GM18870 (cell line): ENCODE measurements at regions not wholly inside any gene's neighbourhood (a gene's known extent, or its start where the extent isn't known, plus 50 kb on each side); places are given as distances from the start of the nearest gene placed in this dataset.
"Not testable (repeated sequence)": the region's sequence is repeated elsewhere in the genome, so short reads cannot be mapped to it uniquely, and the experiment has no call there.

Experiments used
- ATAC-seq: cut with Tn5 transposase; IDR thresholded peaks from one replicate; pipeline ENCODE4 v1.9.1; 2021; ENCODE audit warnings: moderate library complexity; ENCODE audit not compliant: unreplicated experiment

DNA sequence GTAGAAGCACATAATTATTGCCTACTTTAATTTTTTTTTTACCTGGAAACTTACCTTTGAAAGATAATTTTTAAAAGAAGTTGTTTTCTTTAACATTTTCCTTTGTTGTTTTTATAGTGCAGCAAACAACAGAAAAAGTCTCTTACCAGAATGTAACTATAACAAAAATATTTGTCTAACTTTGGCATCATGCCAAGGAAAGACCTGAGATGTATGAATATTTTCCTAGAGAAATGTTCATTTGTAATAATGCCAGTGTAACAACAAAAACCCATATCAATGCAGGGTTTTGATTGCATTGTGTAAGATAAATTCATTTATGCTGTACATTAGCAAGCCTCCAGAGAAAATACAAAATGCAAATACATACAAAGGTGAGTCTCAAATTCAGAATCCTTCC is 775.7 kb downstream of the SI start:
- ATAC-seq: no peak

DNA sequence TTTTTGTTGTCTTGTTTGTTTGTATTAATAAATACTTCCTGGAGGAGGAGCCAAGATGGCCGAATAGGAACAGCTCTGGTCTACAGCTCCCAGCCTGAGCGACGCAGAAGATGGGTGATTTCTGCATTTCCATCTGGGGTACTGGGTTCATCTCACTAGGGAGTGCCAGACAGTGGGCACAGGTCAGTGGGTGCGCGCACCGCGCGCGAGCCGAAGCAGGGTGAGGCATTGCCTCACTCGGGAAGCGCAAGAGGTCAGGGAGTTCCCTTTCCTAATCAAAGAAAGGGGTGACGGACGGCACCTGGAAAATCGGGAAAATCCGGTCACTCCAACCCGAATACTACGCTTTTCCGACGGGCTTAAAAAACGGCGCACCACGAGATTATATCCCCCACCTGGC is 786.8 kb downstream of the SI start:
- ATAC-seq: not testable (repeated sequence)

DNA sequence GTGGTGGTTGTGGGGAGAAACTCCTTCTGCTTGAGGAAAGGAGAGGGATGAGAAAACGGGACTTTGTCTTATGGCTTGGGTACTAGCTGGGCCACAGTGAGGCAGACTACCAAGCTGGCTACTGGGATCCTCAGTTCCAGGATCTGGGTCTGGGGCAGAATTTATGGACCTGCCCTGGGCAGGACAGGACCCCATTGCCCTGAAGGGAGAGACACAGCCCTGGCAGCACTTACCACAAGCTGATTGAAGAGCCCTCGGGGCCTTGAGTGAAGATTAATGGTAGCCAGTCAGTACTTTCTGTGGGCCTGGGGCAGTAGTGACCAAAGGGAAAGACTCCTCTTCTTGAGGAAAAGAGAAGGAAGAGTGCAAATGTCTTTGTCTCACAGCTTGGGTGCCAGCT is 799.7 kb downstream of the SI start:
- no peak for ATAC-seq

DNA sequence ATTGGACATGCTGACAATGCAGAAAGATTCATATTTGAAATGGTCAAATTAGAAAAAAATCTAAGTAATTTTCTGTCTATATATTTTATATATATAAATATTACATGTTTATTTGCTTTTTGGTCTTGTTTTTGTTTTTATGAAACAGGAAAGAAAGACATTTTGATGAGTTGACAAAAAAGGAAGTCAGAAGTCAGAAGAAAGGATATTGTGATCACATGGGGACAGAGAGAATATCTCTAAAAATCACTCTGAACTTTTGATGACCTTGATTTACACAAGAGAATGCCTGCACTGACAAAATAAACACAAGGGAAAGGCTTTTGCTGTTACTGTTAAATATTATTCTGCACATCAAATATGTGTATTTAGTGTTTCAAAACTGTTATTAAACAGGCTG is 811.2 kb downstream of the SI start:
- no peak for ATAC-seq

DNA sequence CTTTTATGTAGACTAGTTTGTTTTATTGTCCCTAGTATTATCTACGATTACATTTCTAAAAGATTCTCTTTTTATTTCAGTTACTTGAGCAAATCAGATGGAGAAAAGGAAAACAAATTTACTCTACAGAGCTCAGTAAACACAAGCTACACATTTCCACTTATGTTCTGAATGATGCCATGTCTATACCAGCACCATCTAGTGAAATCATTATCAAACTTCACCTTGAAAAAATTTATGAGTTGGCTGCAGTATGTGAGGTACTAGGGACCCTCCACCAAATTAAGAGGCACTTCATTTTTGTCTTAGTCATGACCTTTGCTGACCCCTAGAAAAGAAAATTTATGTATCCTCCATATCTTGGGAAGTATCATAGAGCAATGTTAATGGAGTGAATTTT is 827.4 kb downstream of the SI start:
- ATAC-seq: no peak

DNA sequence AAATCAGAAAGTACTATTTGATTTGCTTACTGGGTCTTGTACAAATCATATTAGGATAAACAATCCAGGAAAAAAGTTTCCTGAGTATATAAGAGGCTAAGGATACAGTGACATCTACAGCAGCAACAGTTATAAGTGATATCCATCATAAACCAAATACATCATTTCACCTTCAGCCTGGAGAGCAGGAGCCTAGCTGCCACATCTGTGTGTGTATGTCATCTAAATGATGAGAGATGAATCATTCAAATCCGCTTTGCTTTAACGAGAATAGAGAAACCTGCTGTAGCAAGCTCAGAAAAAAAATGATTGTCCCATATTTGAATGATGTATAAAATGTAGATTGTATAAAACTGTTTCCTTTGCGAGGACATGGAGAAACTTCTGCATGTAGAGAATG is 841.4 kb downstream of the SI start:
- ATAC-seq: no peak

DNA sequence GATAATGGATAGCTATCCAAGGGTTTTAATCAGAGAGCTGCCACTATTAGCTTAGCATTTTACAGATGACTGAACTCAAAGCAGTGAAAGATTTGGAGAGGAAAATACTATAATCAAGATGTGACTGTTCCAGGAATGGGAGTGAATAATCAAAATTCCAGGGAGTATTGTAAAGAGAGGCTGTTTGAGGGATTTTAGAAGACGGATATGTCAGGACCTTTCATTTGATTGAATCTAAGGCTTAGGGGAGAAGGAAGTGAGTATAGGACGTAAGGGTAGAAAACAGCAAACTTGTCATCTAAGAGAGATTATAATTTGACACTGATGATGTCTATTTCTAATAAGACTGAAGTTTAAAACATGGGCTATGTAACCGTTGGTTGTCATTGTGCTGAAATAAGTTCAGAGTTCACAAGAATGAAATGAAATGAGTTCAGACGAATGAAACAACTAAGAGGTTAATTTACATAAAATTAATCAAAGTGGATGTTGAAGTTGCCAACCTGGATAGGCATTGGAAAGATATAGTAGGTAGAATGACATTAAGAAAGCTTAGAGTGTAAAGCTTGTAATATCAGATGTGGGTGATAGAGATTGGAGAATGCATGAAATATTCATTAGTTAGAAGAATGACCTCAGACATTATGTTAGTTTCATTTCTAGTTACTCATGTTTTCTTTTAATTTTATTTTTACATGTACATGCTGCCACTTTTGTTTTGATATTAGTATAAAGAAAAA is 842.8 kb downstream of the SI start:
- ATAC-seq: no peak

DNA sequence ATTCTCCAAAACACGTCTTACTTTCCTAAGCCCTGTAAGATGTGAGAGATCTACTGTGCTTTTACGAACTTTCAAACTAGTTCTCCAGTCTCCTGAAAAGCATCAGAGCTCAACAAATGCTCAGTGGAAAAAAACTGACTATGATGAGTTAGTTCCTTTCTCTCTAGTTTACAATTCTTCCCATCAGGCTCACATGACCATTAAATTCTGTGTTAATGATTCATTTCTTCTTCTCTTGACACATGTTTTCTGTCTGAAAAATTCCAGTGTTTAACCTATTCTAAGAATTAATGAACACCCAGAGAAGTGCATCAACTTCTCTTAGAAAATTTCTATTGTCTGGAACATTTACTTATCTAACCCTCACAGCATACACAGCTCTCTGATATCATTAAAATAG is 844.3 kb downstream of the SI start:
- no peak for ATAC-seq

DNA sequence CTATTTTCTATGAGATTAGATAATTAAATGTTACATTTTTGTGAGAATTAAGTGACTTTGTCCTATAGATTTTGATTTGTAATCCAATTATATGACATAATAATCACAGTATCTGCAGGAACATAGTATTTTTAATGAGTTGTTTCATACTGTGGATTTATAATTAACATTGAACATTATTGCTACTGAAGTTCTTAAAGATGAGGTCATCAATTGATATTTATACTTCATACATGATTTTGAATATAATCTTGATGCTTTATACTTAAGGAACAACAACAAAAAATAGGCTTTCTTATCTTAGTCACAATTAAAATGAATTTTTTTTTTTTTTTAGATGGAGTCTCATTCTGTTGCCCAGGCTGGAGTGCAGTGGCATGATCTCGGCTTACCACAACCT is 846.6 kb downstream of the SI start:
- no peak for ATAC-seq

DNA sequence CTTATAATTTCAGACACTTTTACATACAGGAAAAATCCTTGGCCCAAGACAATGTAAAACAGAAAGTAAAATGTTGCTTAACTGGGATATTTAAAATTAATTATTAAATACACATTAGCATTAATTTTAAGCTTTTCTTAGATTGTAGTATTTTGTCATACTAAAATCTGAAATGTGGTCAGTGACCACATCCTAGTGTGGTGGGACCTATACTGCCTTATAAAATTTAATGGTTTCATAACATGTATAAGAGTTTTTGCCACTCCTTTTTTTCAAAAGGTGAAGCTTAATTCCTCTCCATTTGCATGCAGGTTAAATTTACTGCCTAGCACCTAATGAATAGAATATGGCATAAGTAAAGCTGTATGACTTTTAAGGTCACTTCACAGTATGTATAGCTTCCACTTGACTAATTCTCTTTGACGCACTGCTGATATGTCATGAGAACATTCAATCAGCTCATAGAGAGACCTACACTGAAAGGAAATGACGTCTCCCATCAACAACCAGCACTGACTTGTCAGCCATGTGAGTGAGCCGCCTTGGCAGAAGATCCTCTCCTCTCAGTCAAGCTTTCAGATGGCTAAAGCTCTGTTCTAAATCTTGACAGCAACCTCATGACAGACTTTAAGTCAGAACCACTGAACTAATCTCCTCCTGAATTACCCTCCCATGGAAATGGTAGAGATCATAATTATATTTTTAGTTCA is 847.8 kb downstream of the SI start:
- ATAC-seq: no peak

DNA sequence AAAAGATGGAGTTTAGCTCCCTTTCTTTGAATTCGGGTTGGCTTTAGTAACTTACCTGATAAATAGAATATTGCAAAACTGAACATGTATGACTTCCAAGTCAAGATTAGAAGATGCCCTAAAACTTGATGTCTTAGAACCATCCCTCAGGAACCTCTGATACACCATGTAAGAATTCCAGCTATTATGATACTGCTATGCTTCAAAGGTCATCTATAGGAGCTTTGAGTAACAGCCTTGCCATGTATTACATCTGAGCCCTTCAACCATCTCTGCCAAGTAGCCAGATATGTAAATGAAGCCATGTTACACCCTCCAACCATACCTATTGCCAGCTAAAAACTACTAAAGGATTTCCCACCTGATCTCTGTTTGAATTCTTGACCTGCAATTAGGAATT is 854.2 kb downstream of the SI start:
- ATAC-seq: no peak

DNA sequence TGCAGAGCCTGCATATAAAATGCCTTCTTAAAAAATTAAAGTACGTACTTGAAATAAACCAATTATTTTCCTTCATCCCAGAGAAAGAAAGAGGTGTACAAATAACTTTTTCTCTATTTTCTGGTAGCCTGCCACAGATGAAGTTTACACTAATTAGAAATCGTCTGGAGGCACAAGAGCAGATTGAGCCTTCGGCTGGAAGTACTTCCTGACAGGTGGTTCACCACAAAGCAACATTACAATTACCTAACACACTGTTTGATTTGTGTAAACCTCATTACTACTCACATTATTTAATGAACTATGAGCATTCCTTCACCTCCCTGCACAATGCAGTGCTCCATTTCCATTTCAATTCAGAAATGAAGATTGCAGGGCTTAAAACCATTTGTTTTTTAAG is 856.1 kb downstream of the SI start:
- no peak for ATAC-seq

DNA sequence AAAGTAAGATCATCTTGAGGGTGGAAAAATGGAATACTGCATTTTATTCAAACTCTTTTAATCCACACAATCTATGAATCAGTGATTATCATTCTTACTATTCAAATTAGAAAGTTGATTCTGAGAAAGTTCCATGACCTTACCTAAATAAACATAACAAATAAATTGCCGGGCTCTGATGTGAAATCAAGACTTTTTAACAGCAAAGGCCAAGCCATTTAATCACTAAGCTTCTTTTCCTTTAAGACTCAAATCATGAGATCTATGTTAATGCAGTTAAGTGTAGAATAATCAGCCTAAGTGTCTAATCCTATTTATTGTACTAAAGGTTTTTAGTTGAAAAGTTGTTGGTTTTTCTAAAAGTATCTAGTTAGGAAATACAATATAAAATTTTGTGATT is 857.0 kb downstream of the SI start:
- no peak for ATAC-seq

DNA sequence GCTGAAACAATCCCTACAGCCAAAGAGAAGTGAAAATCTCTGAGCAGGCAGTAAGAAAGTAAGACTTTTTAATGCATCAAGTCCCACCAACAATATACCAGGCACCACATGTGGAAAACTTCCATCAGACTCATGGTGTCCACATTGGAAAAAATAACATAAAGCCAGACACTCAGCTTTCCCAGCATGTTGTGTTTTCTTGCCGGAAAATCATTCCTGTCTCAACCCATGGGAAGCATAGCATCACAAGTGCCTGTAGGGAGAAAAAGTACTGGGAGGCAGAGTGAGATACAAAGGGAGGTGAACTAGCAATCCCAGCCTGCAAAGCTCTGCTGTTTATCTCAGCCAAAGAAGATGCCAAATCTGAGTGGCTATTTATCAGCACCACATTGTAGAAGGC is 868.9 kb downstream of the SI start:
- no peak for ATAC-seq

DNA sequence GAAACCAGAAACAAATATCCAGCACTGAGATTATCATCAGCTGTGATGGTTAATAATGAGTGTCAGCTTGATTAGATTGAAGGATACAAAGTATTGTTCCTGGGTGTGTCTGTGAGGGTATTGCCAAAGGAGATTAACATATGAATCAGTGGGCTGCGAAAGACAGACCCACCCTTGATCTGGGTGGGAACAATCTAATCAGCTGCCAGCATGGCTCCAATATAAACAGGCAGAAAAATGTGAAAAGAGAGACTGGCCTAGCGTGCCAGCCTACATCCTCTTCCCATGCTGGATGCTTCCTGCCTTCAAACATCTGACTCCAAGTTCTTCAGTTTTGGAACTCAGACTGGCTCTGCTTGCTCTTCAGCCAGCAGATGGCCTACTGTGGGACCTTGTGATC is 869.5 kb downstream of the SI start:
- ATAC-seq: no peak

DNA sequence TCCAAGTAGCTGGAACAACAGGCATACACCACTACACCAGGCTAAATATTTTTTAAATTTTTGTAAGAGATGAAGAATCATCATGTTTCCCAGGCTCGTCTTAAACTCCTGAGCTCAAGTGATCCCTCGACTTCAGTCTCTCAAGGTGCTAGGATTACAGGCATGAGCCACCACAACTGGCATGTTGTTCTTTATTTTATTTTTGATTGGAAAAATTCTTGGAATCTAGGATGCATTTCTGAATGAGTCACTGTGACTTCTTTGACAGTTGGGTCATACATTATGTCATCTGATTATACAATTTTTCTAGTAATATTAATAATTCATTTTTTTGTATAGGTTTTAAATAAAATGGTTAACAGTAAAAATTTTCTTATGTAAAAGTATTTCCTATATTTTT is 870.2 kb downstream of the SI start:
- no peak for ATAC-seq

DNA sequence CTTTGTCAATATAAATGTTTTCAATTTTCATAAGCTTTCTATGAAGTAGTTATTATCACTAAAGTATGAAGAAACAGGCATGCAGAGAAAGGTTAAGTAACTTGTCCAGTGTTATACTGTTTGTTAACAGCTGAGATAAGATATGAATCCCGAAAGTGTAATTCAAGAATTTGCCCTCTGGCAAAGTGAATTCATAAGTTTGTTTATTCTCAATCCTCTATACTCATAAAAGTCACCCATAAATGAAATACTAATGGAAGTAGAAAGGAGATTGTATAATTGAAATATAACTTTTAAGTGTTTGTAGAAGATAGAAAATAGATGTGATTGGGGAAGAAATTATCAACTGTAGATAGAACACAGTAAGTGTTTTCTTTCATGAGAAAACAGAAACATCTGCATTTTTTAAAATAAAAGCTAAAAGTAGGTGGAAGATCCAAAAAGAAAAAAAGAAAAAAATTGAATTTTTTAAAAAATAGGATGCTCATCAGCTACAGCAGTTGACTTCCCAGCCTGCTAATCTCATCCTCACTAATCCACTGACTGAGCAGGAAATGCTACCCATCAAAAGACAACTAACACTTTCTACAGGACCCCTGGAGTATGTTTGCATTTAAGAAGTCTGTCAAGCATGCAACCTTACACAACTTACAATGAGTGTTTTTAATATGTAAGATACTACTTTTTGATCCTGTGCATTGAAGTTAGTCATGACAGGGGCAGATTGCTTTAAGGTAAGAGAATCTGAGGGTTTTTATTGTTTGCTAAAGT is 878.1 kb downstream of the SI start:
- no peak for ATAC-seq

DNA sequence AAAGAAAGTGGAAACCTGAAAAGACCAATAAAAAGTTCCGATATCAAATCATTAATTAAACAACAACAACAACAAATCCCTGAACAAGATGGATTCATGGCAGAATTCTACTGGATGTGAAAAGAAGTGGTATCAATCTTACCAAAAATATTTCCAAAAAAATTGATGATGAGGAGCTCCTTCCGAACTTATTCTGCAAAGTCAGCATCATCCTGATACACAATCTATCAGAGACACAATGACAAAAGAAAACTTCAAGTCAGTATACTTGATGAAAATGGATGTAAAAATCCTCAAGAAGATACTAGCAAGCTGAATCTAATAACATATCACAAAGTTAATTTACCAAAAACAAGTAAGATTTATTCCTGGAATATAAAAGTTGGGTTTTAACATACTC is 881.8 kb downstream of the SI start:
- no peak for ATAC-seq

DNA sequence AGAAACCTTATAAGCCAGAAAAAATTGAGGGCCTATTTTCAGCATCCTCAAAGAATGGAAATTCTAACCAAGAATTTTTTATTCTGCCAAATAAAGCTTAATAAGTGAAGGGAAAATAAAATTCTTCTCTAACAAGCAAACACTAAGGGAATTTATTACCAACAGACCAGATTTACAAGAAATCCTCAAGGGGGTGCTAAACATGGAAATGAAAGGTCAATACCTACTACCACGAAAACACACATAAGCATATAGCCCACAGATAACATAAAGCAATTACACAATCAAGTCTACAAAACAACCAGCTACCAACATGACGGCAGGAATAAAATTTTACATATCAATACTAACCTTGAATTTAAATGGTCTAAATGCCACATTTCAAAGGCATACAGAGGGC is 883.5 kb downstream of the SI start:
- ATAC-seq: no peak

DNA sequence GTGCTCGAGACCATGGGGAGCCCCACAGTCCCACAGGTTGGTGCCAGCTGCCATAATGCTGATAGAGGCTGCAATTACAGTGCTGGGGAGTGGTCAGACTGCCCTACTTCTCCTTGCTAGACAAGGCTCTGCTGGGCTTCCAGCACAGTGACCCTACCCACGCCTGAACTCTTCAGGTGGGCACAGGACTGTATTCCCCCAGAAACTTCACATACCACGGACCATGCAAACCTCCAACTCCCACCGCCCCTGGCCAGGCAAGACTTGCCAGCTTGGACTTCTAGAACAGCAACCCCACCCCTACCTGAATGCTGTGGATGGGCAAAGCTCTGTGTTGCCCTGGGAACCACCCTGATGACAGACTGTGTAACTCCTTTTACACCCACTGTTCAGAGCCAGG is 885.3 kb downstream of the SI start:
- ATAC-seq: no peak

DNA sequence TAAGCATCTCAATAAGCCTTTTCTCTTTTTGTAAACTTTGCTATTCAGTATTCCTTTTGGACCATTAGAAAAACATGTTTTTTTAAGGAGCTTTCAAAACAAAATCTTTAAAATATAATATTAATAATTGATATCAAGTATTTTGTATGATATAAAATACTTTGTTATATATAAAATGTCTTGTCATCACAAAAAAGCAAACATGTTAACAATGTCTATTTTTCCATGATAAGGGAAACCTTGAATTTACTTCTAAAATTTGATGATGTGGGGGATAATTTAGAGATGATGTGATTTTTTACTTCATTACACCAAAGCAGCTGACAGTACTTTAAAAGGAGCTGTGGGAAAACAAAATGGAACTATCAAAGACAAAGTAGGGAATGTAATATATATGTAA is 887.7 kb downstream of the SI start:
- no peak for ATAC-seq

DNA sequence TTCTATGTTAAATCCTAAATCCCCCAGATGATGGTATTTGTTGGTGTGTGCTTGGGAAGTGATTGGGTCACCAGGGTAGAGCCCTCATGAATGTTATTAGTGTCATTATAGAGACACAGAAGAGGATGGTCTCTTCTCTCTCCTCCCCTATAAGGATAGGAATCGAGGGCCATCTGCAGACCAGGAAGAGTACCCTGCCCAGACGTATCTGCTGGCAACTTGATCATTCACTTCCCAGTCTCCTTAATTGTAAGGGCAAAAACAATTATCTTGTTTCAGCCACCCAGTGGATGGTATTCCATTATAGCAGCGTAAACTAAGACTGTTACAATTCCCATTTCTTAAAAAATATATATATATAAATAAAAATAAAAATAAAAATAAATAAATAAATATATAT is 892.2 kb downstream of the SI start:
- ATAC-seq: no peak
